Trophoblast cell (in vitro differentiated cells and primary cell): ENCODE measurements at regions not wholly inside any gene's neighbourhood (a gene's known extent, or its start where the extent isn't known, plus 50 kb on each side); places are given as distances from the start of the nearest gene placed in this dataset.

Experiments used
- DNase-seq, 2 donors: peaks; one replicate each; pipeline ENCODE4 v3.0.0-alpha.2; 2016
- H2AFZ ChIP-seq: 2 replicates; pipeline ENCODE4 v1.6.1; 2013; ENCODE audit warnings: low read length, moderate library complexity, mild to moderate bottlenecking; ENCODE audit not compliant: insufficient read depth, poor library complexity
- H2AK5ac ChIP-seq: 2 replicates; pipeline ENCODE4 v1.6.1; 2013; ENCODE audit warnings: mild to moderate bottlenecking, low read length
- H2BK120ac ChIP-seq: 2 replicates; pipeline ENCODE4 v1.6.1; 2013; ENCODE audit warnings: low read length, mild to moderate bottlenecking, moderate library complexity; ENCODE audit not compliant: insufficient read depth, poor library complexity
- H2BK12ac ChIP-seq: 2 replicates; pipeline ENCODE4 v1.6.1; 2013; ENCODE audit warnings: mild to moderate bottlenecking, low read length, moderate library complexity
- H2BK5ac ChIP-seq: 2 replicates; pipeline ENCODE4 v1.6.1; 2013; ENCODE audit warnings: low read length, low read depth, moderate library complexity, mild to moderate bottlenecking; ENCODE audit not compliant: poor library complexity
- H3K14ac ChIP-seq: 2 replicates; pipeline ENCODE4 v1.6.1; 2013; ENCODE audit warnings: mild to moderate bottlenecking, low read length
- H3K18ac ChIP-seq: 2 replicates; pipeline ENCODE4 v1.6.1; 2013; ENCODE audit warnings: mild to moderate bottlenecking, low read length
- H3K23ac ChIP-seq: 2 replicates; pipeline ENCODE4 v1.6.1; 2013; ENCODE audit warnings: low read length
- H3K27ac ChIP-seq: 2 replicates; pipeline ENCODE4 v1.5.1; 2013; ENCODE audit warnings: low read depth, mild to moderate bottlenecking, inconsistent platforms, low read length, moderate library complexity
- H3K27me3 ChIP-seq: 2 replicates; pipeline ENCODE4 v1.6.1; 2013; ENCODE audit warnings: inconsistent platforms, mild to moderate bottlenecking, low read length, moderate library complexity; ENCODE audit not compliant: insufficient read depth
- H3K36me3 ChIP-seq, 2 experiments: 1 replicate in 1 of 2; 2 replicates in 1 of 2; pipeline ENCODE4 v1.6.1; 2013; ENCODE audit warnings: low read length in 2 of 2, mild to moderate bottlenecking in 2 of 2, moderate library complexity in 1 of 2; ENCODE audit not compliant: insufficient read depth in 2 of 2, control insufficient read depth in 1 of 2
- H3K4ac ChIP-seq: 2 replicates; pipeline ENCODE4 v1.6.1; 2013; ENCODE audit warnings: low read depth, mild to moderate bottlenecking, low read length, moderate library complexity
- H3K4me1 ChIP-seq, 2 experiments: 1 replicate in 1 of 2; 2 replicates in 1 of 2; pipeline ENCODE4 v1.6.1; 2013; ENCODE audit warnings: low read length in 2 of 2, mild to moderate bottlenecking in 2 of 2, moderate library complexity in 1 of 2; ENCODE audit not compliant: insufficient read depth in 2 of 2, control insufficient read depth in 1 of 2
- H3K4me2 ChIP-seq: 2 replicates; pipeline ENCODE4 v1.6.1; 2013; ENCODE audit warnings: inconsistent platforms, mild to moderate bottlenecking, low read length, moderate library complexity
- H3K4me3 ChIP-seq: 2 replicates; pipeline ENCODE4 v1.5.1; 2013; ENCODE audit warnings: mild to moderate bottlenecking, low read depth, low read length, inconsistent platforms
- H3K79me1 ChIP-seq: one replicate; pipeline ENCODE4 v1.6.1; 2013; ENCODE audit warnings: low read length
- H3K79me2 ChIP-seq: 2 replicates; pipeline ENCODE4 v1.6.1; 2013; ENCODE audit warnings: low read length, mild to moderate bottlenecking; ENCODE audit not compliant: control insufficient read depth, insufficient read depth, poor library complexity
- H3K9ac ChIP-seq: 2 replicates; pipeline ENCODE4 v1.6.1; 2013; ENCODE audit warnings: mild to moderate bottlenecking, low read length
- H3K9me3 ChIP-seq: 2 replicates; pipeline ENCODE4 v1.6.1; 2013; ENCODE audit warnings: low read depth, mild to moderate bottlenecking, control low read depth, inconsistent platforms, low read length; ENCODE audit not compliant: insufficient read depth
- H4K12ac ChIP-seq: 2 replicates; pipeline ENCODE4 v1.6.1; 2013; ENCODE audit warnings: low read depth, mild to moderate bottlenecking, low read length, moderate library complexity
- H4K8ac ChIP-seq: 2 replicates; pipeline ENCODE4 v1.6.1; 2013; ENCODE audit warnings: low read depth, mild to moderate bottlenecking, low read length, moderate library complexity
- H4K91ac ChIP-seq: one replicate; pipeline ENCODE4 v1.6.1; 2013; ENCODE audit warnings: low read depth, mild to moderate bottlenecking, low read length, moderate library complexity
- WGBS: extraction: QIAGEN DNeasy Blood & Tissue Kit; methylation state at CpG from one replicate; pipeline ENCODE4 v1.1.7; 2013; ENCODE audit warnings: missing lambda C conversion rate; ENCODE audit not compliant: insufficient read length, insufficient coverage; ENCODE audit errors: extremely low coverage; 5-methylcytosine and 5-hydroxymethylcytosine counted together

- Histone ChIP-seq H3K14ac (no peak overlapping the region), H3K79me1 (no peaks in the 10 kb centered on the region), H3K4me1 (no peaks in the 10 kb centered on the region), H3K36me3 (no peaks in the 10 kb centered on the region), H4K12ac (no peak overlapping the region), H3K4me2 (no peak overlapping the region), H3K9me3 (no peaks in the 10 kb centered on the region), H3K9ac (no peak overlapping the region), H3K79me2 (no peaks in the 10 kb centered on the region), H3K27ac (no peak overlapping the region), H2BK120ac (no peak overlapping the region), H2AFZ (no peak overlapping the region), H3K23ac (no peak overlapping the region), H3K4ac (no peak overlapping the region), H4K8ac (no peak overlapping the region), H3K4me3 (no peak overlapping the region), H3K18ac (no peak overlapping the region), H2BK5ac (no peak overlapping the region), H2AK5ac (no peak overlapping the region), H4K91ac (no peak overlapping the region), H3K27me3 (peaks cover 3% of the 10 kb centered on the region), H2BK12ac (no peak overlapping the region)
- DNase-seq, result no peak
- no CpG with 5 or more reads among the region's 9 CpGs for WGBS
Observed at GRCh38 chr7:155363146-155363539, 65.5 kb downstream of the INSIG1 start.

DNA sequence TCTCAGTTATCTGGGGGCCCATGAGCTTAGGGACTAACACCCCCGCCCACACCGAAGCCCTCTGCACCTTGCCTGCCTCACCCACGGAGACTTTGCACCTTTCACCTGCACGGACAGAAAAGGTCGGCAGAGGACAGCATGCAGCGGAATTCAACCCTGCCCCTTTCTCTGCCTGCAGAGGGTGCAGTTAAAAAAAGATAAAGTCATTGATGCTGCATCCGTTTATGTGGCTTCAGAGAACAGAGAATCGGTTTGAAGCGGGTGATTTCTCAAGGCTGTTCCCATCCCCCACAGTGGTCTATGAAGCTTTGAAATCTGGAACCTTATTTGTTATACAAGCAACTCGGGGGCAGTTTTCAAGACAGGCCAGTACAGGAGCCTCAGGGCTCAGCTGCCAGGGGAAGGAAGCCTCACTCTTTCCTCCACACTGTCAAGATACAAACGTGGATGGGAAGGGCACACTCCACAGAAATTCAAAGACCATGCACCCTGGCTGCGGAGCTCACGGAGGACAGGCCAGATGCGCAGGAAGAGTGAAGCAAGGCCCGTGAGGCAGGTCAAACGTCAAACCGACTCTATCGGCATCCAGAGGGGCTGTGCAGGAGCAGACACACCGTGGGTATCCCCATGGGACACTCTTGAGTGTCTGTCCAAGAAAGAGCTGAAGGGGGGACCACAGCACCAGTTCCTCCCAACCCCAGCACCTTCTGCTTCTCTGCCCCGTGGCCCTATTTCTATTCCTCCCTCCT is 66.3 kb downstream of the INSIG1 start:
- Histone ChIP-seq H3K14ac (no peak overlapping the region), H4K12ac (no peak overlapping the region), H2BK120ac (no peak overlapping the region), H3K9ac (no peak overlapping the region), H3K79me2 (no peaks in the 10 kb centered on the region), H2AK5ac (no peak overlapping the region), H3K27ac (no peak overlapping the region), H3K27me3 (peaks cover 3% of the 10 kb centered on the region), H2BK5ac (no peak overlapping the region), H4K8ac (no peak overlapping the region), H3K9me3 (no peaks in the 10 kb centered on the region), H2AFZ (no peak overlapping the region), H3K23ac (no peak overlapping the region), H2BK12ac (no peak overlapping the region), H3K4me2 (no peak overlapping the region), H3K4me1 (no peaks in the 10 kb centered on the region), H3K18ac (no peak overlapping the region), H3K4me3 (no peak overlapping the region), H4K91ac (no peak overlapping the region), H3K79me1 (no peaks in the 10 kb centered on the region), H3K4ac (no peak overlapping the region), H3K36me3 (no peaks in the 10 kb centered on the region)
- no peak for DNase-seq
- WGBS, result no CpG with 5 or more reads among the region's 20 CpGs

DNA sequence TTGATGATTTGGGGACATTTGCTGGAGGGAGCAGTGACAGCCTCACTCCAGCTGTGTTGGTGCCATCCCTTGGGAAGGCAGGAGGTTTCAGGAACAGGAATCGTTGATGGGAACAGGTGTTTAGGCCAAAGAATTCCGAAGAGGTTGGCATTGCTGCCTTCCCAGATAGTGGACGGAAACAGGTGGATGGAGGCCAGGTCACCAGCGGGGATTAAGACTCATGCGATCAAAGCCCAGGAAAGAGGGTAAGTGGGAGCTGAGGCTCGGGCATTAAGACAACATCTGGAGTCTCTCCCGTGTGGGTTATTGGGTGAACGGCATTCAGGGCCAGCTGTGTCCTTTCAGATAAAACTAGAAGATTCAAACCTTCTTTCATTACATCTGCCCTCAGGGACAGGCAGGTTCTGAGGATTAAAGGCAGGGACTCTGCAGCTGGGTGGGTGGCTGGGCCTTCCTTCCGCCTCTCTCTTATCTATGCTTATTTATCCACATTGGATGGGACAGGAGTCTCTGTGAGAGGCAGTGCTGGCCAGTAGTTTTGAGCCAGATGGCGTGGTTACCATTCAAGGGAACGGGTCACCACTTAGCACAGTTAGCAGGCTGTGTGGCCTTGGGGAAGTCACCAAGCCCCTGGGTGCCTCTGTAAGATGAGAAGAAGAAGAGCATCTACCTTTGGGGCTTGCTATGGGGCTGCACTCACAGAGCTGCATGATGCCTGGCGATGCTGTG is 67.6 kb downstream of the INSIG1 start:
- no peaks in the 10 kb centered on the region for H3K36me3 ChIP-seq
- no peak overlapping the region for H2BK12ac ChIP-seq
- no peak overlapping the region for H4K8ac ChIP-seq
- H2BK120ac ChIP-seq, result no peak overlapping the region
- H3K9ac ChIP-seq, result no peak overlapping the region
- H3K9me3 ChIP-seq, result no peaks in the 10 kb centered on the region
- H3K79me2 ChIP-seq, result no peaks in the 10 kb centered on the region
- no CpG with 5 or more reads among the region's 12 CpGs for WGBS
- no peak overlapping the region for H3K18ac ChIP-seq
- H2BK5ac ChIP-seq, result no peak overlapping the region
- peaks cover 10% of the 10 kb centered on the region for H3K27me3 ChIP-seq
- no peaks in the 10 kb centered on the region for H3K79me1 ChIP-seq
- H3K23ac ChIP-seq, result no peak overlapping the region
- no peak for DNase-seq
- no peak overlapping the region for H3K27ac ChIP-seq
- H4K12ac ChIP-seq, result no peak overlapping the region
- H2AFZ ChIP-seq, result no peak overlapping the region
- no peak overlapping the region for H3K14ac ChIP-seq
- no peak overlapping the region for H3K4me2 ChIP-seq
- no peak overlapping the region for H3K4me3 ChIP-seq
- no peaks in the 10 kb centered on the region for H3K4me1 ChIP-seq
- no peak overlapping the region for H2AK5ac ChIP-seq
- H3K4ac ChIP-seq, result no peak overlapping the region
- H4K91ac ChIP-seq, result no peak overlapping the region

DNA sequence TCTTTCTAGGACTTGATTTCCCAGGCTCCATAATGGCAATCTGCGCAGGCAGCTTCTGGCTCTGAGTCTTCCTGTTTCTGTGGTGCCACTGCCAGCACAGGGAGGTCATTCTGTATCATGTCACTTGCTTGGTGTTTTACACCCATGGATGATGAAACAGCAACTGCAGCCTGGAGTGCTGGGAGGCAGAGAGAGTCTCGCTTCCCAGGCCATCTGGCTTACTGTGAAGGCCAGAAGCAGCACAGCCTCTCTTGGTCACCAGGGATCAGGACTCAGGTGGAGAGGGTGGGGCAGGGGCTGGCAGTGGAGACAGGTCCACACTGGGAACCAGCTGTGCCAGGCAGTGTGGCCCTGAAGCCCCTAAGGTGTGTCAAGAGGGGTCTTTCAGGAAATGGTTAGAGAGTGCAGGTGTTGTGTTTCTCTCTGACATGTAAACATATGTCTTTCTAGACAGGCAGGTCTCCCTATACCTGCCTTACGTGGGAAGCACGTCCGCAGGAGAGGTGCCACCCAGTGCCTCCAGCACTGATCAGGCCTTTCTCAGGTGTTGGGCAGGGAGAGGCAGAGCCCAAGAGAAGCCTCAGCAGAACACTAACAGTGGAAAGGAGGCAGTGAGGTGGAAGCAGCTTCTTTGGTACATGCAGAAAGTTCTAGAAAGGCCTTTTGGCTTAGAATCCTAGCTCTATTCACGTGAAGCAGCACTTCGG is 71.4 kb downstream of the INSIG1 start:
- Histone ChIP-seq H3K4ac (no peak overlapping the region), H3K14ac (no peak overlapping the region), H4K8ac (no peak overlapping the region), H2BK120ac (no peak overlapping the region), H3K4me3 (no peak overlapping the region), H3K36me3 (no peaks in the 10 kb centered on the region), H3K9ac (no peak overlapping the region), H3K27ac (no peak overlapping the region), H3K9me3 (peaks cover 2% of the 10 kb centered on the region), H3K79me2 (no peaks in the 10 kb centered on the region), H2BK5ac (no peak overlapping the region), H3K18ac (no peak overlapping the region), H2BK12ac (no peak overlapping the region), H4K12ac (no peak overlapping the region), H3K4me2 (no peak overlapping the region), H2AK5ac (no peak overlapping the region), H3K23ac (no peak overlapping the region), H2AFZ (no peak overlapping the region), H3K4me1 (peaks cover 0 to 4% of the 10 kb centered on the region in 2 experiments), H3K27me3 (peaks cover 42% of the 10 kb centered on the region), H4K91ac (no peak overlapping the region), H3K79me1 (no peaks in the 10 kb centered on the region)
- DNase-seq, result no peak
- WGBS, result no CpG with 5 or more reads among the region's 7 CpGs
